Erythroblast (primary cell): ENCODE measurements at regions not wholly inside any gene's neighbourhood (a gene's known extent, or its start where the extent isn't known, plus 50 kb on each side); places are given as distances from the start of the nearest gene placed in this dataset.

Experiments used
- GATA1 ChIP-seq: IDR thresholded peaks from 2 replicates; pipeline ENCODE4 v1.6.1; 2011; ENCODE audit warnings: low read depth, mild to moderate bottlenecking, control low read depth, low read length, moderate library complexity
- POLR2A ChIP-seq: IDR thresholded peaks from 2 replicates; pipeline ENCODE4 v1.6.1; 2011; ENCODE audit warnings: mild to moderate bottlenecking, low read length

DNA sequence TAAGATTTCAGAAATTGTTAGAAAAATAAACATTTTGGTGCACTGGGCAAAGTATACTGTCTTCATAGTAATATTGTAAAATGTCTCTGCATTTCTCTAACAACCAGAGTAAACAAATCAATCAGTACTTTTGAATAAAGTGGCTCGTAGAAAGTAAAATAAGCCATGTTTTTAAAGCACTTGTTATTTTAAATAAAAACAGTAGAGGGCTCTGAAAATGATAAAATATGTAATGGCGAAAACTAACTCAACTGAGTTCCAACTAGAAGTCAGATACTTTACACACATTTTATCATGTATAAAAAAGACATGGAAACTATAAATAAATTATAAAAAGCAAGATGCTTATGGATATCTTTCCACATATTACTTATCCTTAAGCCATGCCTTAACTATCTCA is 1134.4 kb downstream of the PDHA2 start:
- TF ChIP-seq POLR2A = no peak
- TF ChIP-seq GATA1 = no peak
